GM18868 (cell line): ENCODE measurements at regions not wholly inside any gene's neighbourhood (a gene's known extent, or its start where the extent isn't known, plus 50 kb on each side); places are given as distances from the start of the nearest gene placed in this dataset.
A peak's percentile ranks its signal among the peaks of the same experiment; 100 is the strongest.

Experiments used
- ATAC-seq: cut with Tn5 transposase; IDR thresholded peaks from one replicate; pipeline ENCODE4 v1.9.1; 2021; ENCODE audit warnings: mild to moderate bottlenecking, moderate library complexity; ENCODE audit not compliant: unreplicated experiment

GRCh38 chr3:30542897-30543296, 63.5 kb upstream of the TGFBR2 start:
- ATAC-seq = no peak

- ATAC-seq = no peak
Observed at GRCh38 chr3:30544812-30545211, 61.6 kb upstream of the TGFBR2 start.

GRCh38 chr3:30546934-30547333, 59.5 kb upstream of the TGFBR2 start:
- ATAC-seq = no peak

GRCh38 chr3:30547716-30548115, 58.7 kb upstream of the TGFBR2 start:
- ATAC-seq = no peak

GRCh38 chr3:30548600-30548999, 57.8 kb upstream of the TGFBR2 start:
- ATAC-seq = peak; percentile 50

- ATAC-seq = no peak
Observed at GRCh38 chr3:30549600-30549999, 56.8 kb upstream of the TGFBR2 start.

- ATAC-seq = no peak
Observed at GRCh38 chr3:30550246-30550645, 56.2 kb upstream of the TGFBR2 start.

GRCh38 chr3:30551266-30551665, 55.1 kb upstream of the TGFBR2 start:
- no peak for ATAC-seq

- ATAC-seq = no peak
Observed at GRCh38 chr3:30551927-30552326, 54.5 kb upstream of the TGFBR2 start.

GRCh38 chr3:30553641-30554316, 52.6 kb upstream of the TGFBR2 start:
- no peak for ATAC-seq

GRCh38 chr3:30554317-30554690, 52.1 kb upstream of the TGFBR2 start:
- no peak for ATAC-seq

GRCh38 chr3:30555968-30556367, 50.4 kb upstream of the TGFBR2 start:
- ATAC-seq = no peak
